IMR-90 (cell line): ENCODE measurements at regions not wholly inside any gene's neighbourhood (a gene's known extent, or its start where the extent isn't known, plus 50 kb on each side); places are given as distances from the start of the nearest gene placed in this dataset.

Experiments
- ATAC-seq: fragments of 200-7000 bp; cut with Tn5 transposase; 2 replicates; pipeline ENCODE4 v1.9.1; 2020; ENCODE audit warnings: low read depth, mild to moderate bottlenecking, moderate library complexity
- BruUV-seq: library from RNA; stranded (reverse); fragments of 400-500 nt; replicated peaks from 2 replicates; lab custom pipeline; 2021; lab: Mats Ljungman, UMichigan
- CTCF ChIA-PET: fragments of 300-600 bp; formaldehyde crosslinking; extraction: SDS; loops from one replicate; lab custom pipeline; 2021; ENCODE audit warnings: antibody characterized with exemption; lab: Yijun Ruan, JAX
- POLR2A ChIA-PET: fragments of 300-600 bp; sonication (Branson Sonifier 250); formaldehyde crosslinking; loops from one replicate; lab custom pipeline; 2022; ENCODE audit warnings: antibody characterized with exemption; ENCODE audit not compliant: unreplicated experiment; lab: Charles Lee
- DNase-seq: peaks from one replicate; pipeline ENCODE4 v3.0.0; 2013
- H2AFZ ChIP-seq: replicated peaks from 2 replicates; pipeline ENCODE3; 2013; ENCODE audit warnings: low read length, mild to moderate bottlenecking; ENCODE audit not compliant: poor library complexity
- H2AK5ac ChIP-seq: 2 replicates; pipeline ENCODE4 v1.6.1; 2013; ENCODE audit warnings: low read depth, low read length, inconsistent platforms
- H2AK9ac ChIP-seq: replicated peaks from 2 replicates; pipeline ENCODE3; 2013; ENCODE audit warnings: mild to moderate bottlenecking, low read depth, low read length, moderate library complexity; ENCODE audit not compliant: poor library complexity
- H2BK120ac ChIP-seq: 2 replicates; pipeline ENCODE4 v1.6.1; 2013; ENCODE audit warnings: low read depth, low read length, inconsistent platforms
- H2BK15ac ChIP-seq: 3 replicates; pipeline ENCODE4 v1.6.1; 2013; ENCODE audit warnings: low read depth, low read length, inconsistent platforms
- H2BK20ac ChIP-seq: 2 replicates; pipeline ENCODE4 v1.6.1; 2013; ENCODE audit warnings: low read depth, mild to moderate bottlenecking, inconsistent platforms, low read length, moderate library complexity
- H2BK5ac ChIP-seq: 2 replicates; pipeline ENCODE4 v1.6.1; 2013; ENCODE audit warnings: mild to moderate bottlenecking, low read depth, low read length, inconsistent platforms; ENCODE audit not compliant: poor library complexity, severe bottlenecking
- H3K14ac ChIP-seq: replicated peaks from 2 replicates; pipeline ENCODE4 v1.6.1; 2013; ENCODE audit warnings: low read depth, low read length, inconsistent platforms
- H3K18ac ChIP-seq: 2 replicates; pipeline ENCODE4 v1.6.1; 2013; ENCODE audit warnings: low read depth, low read length, control low read depth
- H3K23ac ChIP-seq: 2 replicates; pipeline ENCODE4 v1.6.1; 2013; ENCODE audit warnings: low read depth, low read length, inconsistent platforms
- H3K27ac ChIP-seq: 2 replicates; pipeline ENCODE4 v1.5.1; 2013; ENCODE audit warnings: mild to moderate bottlenecking, control low read depth, low read length; ENCODE audit not compliant: insufficient read depth
- H3K27me3 ChIP-seq: 2 replicates; pipeline ENCODE4 v1.6.1; 2013; ENCODE audit warnings: low read length; ENCODE audit not compliant: control insufficient read depth, insufficient read depth
- H3K36me3 ChIP-seq: 2 replicates; pipeline ENCODE4 v1.6.1; 2013; ENCODE audit warnings: low read length, mixed read lengths; ENCODE audit not compliant: control insufficient read depth, insufficient read depth
- H3K4ac ChIP-seq: 2 replicates; pipeline ENCODE4 v1.6.1; 2013; ENCODE audit warnings: low read depth, low read length, inconsistent platforms
- H3K4me1 ChIP-seq: 2 replicates; pipeline ENCODE4 v1.6.1; 2013; ENCODE audit warnings: low read length, mixed read lengths; ENCODE audit not compliant: control insufficient read depth, insufficient read depth
- H3K4me2 ChIP-seq: 2 replicates; pipeline ENCODE4 v1.6.1; 2013; ENCODE audit warnings: low read depth, mild to moderate bottlenecking, control low read depth, low read length, moderate library complexity
- H3K4me3 ChIP-seq: 2 replicates; pipeline ENCODE4 v1.5.1; 2013; ENCODE audit warnings: low read depth, mild to moderate bottlenecking, control low read depth, low read length, moderate library complexity; ENCODE audit not compliant: insufficient read depth
- H3K56ac ChIP-seq: 2 replicates; pipeline ENCODE4 v1.6.1; 2013; ENCODE audit warnings: low read length, inconsistent platforms; ENCODE audit not compliant: insufficient read depth; ENCODE audit errors: extremely low read depth
- H3K79me1 ChIP-seq, 2 experiments: 2 replicates each; pipeline ENCODE4 v1.6.1; 2013; ENCODE audit warnings: low read length in 2 of 2, inconsistent platforms in 1 of 2, low read depth in 1 of 2
- H3K9ac ChIP-seq: 2 replicates; pipeline ENCODE4 v1.6.1; 2013; ENCODE audit warnings: low read depth, low read length, control low read depth
- H3K9me1 ChIP-seq: 2 replicates; pipeline ENCODE4 v1.6.1; 2013; ENCODE audit warnings: low read length, inconsistent platforms; ENCODE audit not compliant: insufficient read depth
- H3K9me3 ChIP-seq: 2 replicates; pipeline ENCODE4 v1.6.1; 2013; ENCODE audit warnings: low read length; ENCODE audit not compliant: control insufficient read depth, insufficient read depth
- H4K20me1 ChIP-seq: 2 replicates; pipeline ENCODE4 v1.6.1; 2013; ENCODE audit warnings: low read length, inconsistent platforms; ENCODE audit not compliant: insufficient read depth
- H4K5ac ChIP-seq: 2 replicates; pipeline ENCODE4 v1.6.1; 2013; ENCODE audit warnings: mild to moderate bottlenecking, low read depth, low read length, control low read depth
- H4K8ac ChIP-seq, 2 experiments: 2 replicates each; pipeline ENCODE4 v1.6.1; 2013; ENCODE audit warnings: low read depth in 2 of 2, low read length in 2 of 2, control low read depth in 1 of 2, inconsistent platforms in 1 of 2
- H4K91ac ChIP-seq: 2 replicates; pipeline ENCODE4 v1.6.1; 2013; ENCODE audit warnings: low read depth, low read length, inconsistent platforms; ENCODE audit not compliant: insufficient read depth
- CEBPB ChIP-seq: IDR thresholded peaks from 2 replicates; pipeline ENCODE4 v1.6.1; 2012; ENCODE audit warnings: low read depth, low read length, improper control_type of control experiment
- CHD1 ChIP-seq: IDR thresholded peaks from 2 replicates; pipeline ENCODE4 v1.6.1; 2012; ENCODE audit warnings: low read depth, low read length, improper control_type of control experiment
- MAZ ChIP-seq: IDR thresholded peaks from 2 replicates; pipeline ENCODE4 v1.6.1; 2012; ENCODE audit warnings: low read depth, mild to moderate bottlenecking, low read length, improper control_type of control experiment, moderate library complexity, borderline replicate concordance
- NFE2L2 ChIP-seq: fragments of 150-350 bp; IDR thresholded peaks from 2 replicates; pipeline ENCODE4 v1.6.1; 2016; ENCODE audit warnings: low read depth, mild to moderate bottlenecking, low read length
- SMC3 ChIP-seq: fragments of 150-350 bp; IDR thresholded peaks from 2 replicates; pipeline ENCODE4 v1.6.1; 2016; ENCODE audit warnings: low read depth, mild to moderate bottlenecking, antibody characterized with exemption, low read length, moderate library complexity
- WGBS, 2 experiments: methylation state at CpG; one replicate each; pipeline versions ENCODE4 v1.1.5 to v1.1.7; 2013; ENCODE audit warnings: missing lambda C conversion rate in 2 of 2; ENCODE audit not compliant: insufficient read length in 1 of 2; ENCODE audit errors: extremely low coverage in 2 of 2; 5-methylcytosine and 5-hydroxymethylcytosine counted together
- dilution Hi-C: fragments of 300-500 bp; cut with HindIII; formaldehyde crosslinking; loops from one replicate; pipeline ENCODE4 v1.14.3; 2018; ENCODE audit warnings: low sequenced_read_pairs; ENCODE audit not compliant: unreplicated experiment
- in situ Hi-C: fragments of 300-500 bp; cut with MboI; formaldehyde crosslinking; loops from 3 replicates; pipeline ENCODE4 v1.14.3; 2019; ENCODE audit warnings: low sequenced_read_pairs, inconsistent platforms, mixed read lengths
- intact Hi-C: fragments of 100-400 bp; cut with micrococcal nuclease; formaldehyde crosslinking; loops from 2 replicates; pipeline ENCODE4 v1.10.0; 2022
- TF ChIP-seq, protein P1 (sequence below): conservative IDR thresholded peaks from 2 replicates; pipeline ENCODE4 v1.5.1; 2012; ENCODE audit warnings: mild to moderate bottlenecking, low read depth, low read length, improper control_type of control experiment
- TF ChIP-seq, protein P2 (sequence below): fragments of 150-350 bp; IDR thresholded peaks from 2 replicates; pipeline ENCODE4 v1.6.1; 2017; ENCODE audit warnings: mild to moderate bottlenecking, antibody characterized with exemption, low read length, low read depth

- Histone ChIP-seq H3K27me3 (peaks cover 23% of the 10 kb centered on the region), H3K9ac (no peak overlapping the region), H2AK9ac (no peak overlapping the region), H2AK5ac (no peak overlapping the region), H4K8ac (no peak overlapping the region), H3K4me3 (no peak overlapping the region), H3K9me3 (0 out of 2 replicates have a peak, but pooled peaks cover 2% of the 10 kb centered on the region), H3K79me1 (no peaks in the 10 kb centered on the region), H3K56ac (no peak overlapping the region), H2AFZ (no peak overlapping the region), H3K4me1 (peaks cover 9% of the 10 kb centered on the region; the same call in 1 of the 2 replicates), H2BK120ac (no peak overlapping the region), H3K23ac (no peak overlapping the region), H3K4ac (no peak overlapping the region), H3K4me2 (no peak overlapping the region), H3K36me3 (no peaks in the 10 kb centered on the region), H3K14ac (no peak overlapping the region), H3K9me1 (no peaks in the 10 kb centered on the region), H4K20me1 (no peaks in the 10 kb centered on the region), H4K91ac (no peak overlapping the region), H2BK5ac (no peak overlapping the region), H3K27ac (no peak overlapping the region), H2BK15ac (no peak overlapping the region), H3K18ac (no peak overlapping the region), H4K5ac (no peak overlapping the region), H2BK20ac (no peak overlapping the region)
- DNase-seq (no peak), ATAC-seq (no peak)
- CTCF ChIA-PET, result no interaction called here
- BruUV-seq, result no TSS peak
- 38% methylated on average over 4 of the region's 9 CpGs; no CpG with 5 or more reads in 1 of the 2 experiments for WGBS, 2 experiments
- in situ Hi-C loops, result no loop called here
- POLR2A ChIA-PET, result no interaction called here
- intact Hi-C loops, result loop anchor here (5.0 kb wide), 1 partner anchor 127 kb away; no protein-coding TSS in a partner anchor
- no peak for TF ChIP-seq CEBPB
- TF ChIP-seq CHD1, result no peak
- TF ChIP-seq, protein P1, sequence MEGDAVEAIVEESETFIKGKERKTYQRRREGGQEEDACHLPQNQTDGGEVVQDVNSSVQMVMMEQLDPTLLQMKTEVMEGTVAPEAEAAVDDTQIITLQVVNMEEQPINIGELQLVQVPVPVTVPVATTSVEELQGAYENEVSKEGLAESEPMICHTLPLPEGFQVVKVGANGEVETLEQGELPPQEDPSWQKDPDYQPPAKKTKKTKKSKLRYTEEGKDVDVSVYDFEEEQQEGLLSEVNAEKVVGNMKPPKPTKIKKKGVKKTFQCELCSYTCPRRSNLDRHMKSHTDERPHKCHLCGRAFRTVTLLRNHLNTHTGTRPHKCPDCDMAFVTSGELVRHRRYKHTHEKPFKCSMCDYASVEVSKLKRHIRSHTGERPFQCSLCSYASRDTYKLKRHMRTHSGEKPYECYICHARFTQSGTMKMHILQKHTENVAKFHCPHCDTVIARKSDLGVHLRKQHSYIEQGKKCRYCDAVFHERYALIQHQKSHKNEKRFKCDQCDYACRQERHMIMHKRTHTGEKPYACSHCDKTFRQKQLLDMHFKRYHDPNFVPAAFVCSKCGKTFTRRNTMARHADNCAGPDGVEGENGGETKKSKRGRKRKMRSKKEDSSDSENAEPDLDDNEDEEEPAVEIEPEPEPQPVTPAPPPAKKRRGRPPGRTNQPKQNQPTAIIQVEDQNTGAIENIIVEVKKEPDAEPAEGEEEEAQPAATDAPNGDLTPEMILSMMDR, result peak; percentile 17; the same call in 1 of the 2 replicates
- TF ChIP-seq, protein P2, sequence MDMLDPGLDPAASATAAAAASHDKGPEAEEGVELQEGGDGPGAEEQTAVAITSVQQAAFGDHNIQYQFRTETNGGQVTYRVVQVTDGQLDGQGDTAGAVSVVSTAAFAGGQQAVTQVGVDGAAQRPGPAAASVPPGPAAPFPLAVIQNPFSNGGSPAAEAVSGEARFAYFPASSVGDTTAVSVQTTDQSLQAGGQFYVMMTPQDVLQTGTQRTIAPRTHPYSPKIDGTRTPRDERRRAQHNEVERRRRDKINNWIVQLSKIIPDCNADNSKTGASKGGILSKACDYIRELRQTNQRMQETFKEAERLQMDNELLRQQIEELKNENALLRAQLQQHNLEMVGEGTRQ, result no peak
- no peak for TF ChIP-seq MAZ
- no peak for TF ChIP-seq SMC3
- no peak for TF ChIP-seq NFE2L2
- dilution Hi-C loops, result no loop called here
These were observed 245.1 kb downstream of the MYLK4 start for GRCh38 chr6:2505624-2506023.
